Mesenchymal stem cell (in vitro differentiated cells and primary cell): ENCODE measurements at regions not wholly inside any gene's neighbourhood (a gene's known extent, or its start where the extent isn't known, plus 50 kb on each side); places are given as distances from the start of the nearest gene placed in this dataset.
A peak's percentile ranks its signal among the peaks of the same experiment; 100 is the strongest.
"Not testable (repeated sequence)": the region's sequence is repeated elsewhere in the genome, so short reads cannot be mapped to it uniquely, and the experiment has no call there.

ENCODE experiments used
- DNase-seq: peaks from one replicate; pipeline ENCODE4 v3.0.0-alpha.2; 2013
- H2AFZ ChIP-seq: one replicate; pipeline ENCODE4 v1.6.1; 2013; ENCODE audit warnings: low read depth, mild to moderate bottlenecking, control low read depth, inconsistent platforms, low read length, moderate library complexity
- H2AK5ac ChIP-seq: 2 replicates; pipeline ENCODE4 v1.6.1; 2013; ENCODE audit warnings: low read length, moderate library complexity, mild to moderate bottlenecking, inconsistent platforms; ENCODE audit not compliant: severe bottlenecking
- H2BK120ac ChIP-seq: one replicate; pipeline ENCODE4 v1.6.1; 2013; ENCODE audit warnings: low read depth, mild to moderate bottlenecking, inconsistent platforms, low read length, moderate library complexity
- H2BK12ac ChIP-seq, 2 experiments: one replicate each; pipeline ENCODE4 v1.6.1; 2013; ENCODE audit warnings: inconsistent platforms in 2 of 2, low read length in 2 of 2, mild to moderate bottlenecking in 2 of 2, moderate library complexity in 2 of 2, control low read depth in 1 of 2
- H2BK15ac ChIP-seq: one replicate; pipeline ENCODE4 v1.6.1; 2013; ENCODE audit warnings: mild to moderate bottlenecking, low read depth, inconsistent platforms; ENCODE audit not compliant: poor library complexity, severe bottlenecking
- H2BK5ac ChIP-seq: 2 replicates; pipeline ENCODE4 v1.6.1; 2013; ENCODE audit warnings: low read depth, mild to moderate bottlenecking, low read length, control low read depth, inconsistent platforms; ENCODE audit not compliant: poor library complexity, severe bottlenecking
- H3K14ac ChIP-seq, 2 experiments: one replicate each; pipeline ENCODE4 v1.6.1; 2013; ENCODE audit warnings: inconsistent platforms in 2 of 2, low read length in 2 of 2, control low read depth in 1 of 2, mild to moderate bottlenecking in 1 of 2, moderate library complexity in 1 of 2
- H3K18ac ChIP-seq, 2 experiments: one replicate each; pipeline ENCODE4 v1.6.1; 2013; ENCODE audit warnings: inconsistent platforms in 2 of 2, low read length in 2 of 2, control low read depth in 1 of 2, low read depth in 1 of 2, mild to moderate bottlenecking in 1 of 2
- H3K23ac ChIP-seq, 2 experiments: one replicate each; pipeline ENCODE4 v1.6.1; 2013; ENCODE audit warnings: inconsistent platforms in 2 of 2, low read length in 2 of 2, mild to moderate bottlenecking in 2 of 2, moderate library complexity in 2 of 2, control low read depth in 1 of 2
- H3K27ac ChIP-seq: 2 replicates; pipeline ENCODE4 v1.5.1; 2013; ENCODE audit warnings: mild to moderate bottlenecking, moderate library complexity, low read length, control low read depth, inconsistent platforms; ENCODE audit not compliant: poor library complexity, severe bottlenecking
- H3K27me3 ChIP-seq, 2 experiments: 2 replicates each; pipeline versions ENCODE4 v1.6.1 to v1.7.0; 2013; ENCODE audit warnings: low read length in 2 of 2, mild to moderate bottlenecking in 2 of 2, moderate library complexity in 2 of 2, control low read depth in 1 of 2, inconsistent platforms in 1 of 2; ENCODE audit not compliant: control insufficient read depth in 1 of 2, insufficient read depth in 1 of 2
- H3K36me3 ChIP-seq, 2 experiments: 2 replicates each; pipeline versions ENCODE4 v1.6.1 to v1.7.0; 2013; ENCODE audit warnings: low read length in 2 of 2, control low read depth in 1 of 2, inconsistent platforms in 1 of 2, low read depth in 1 of 2, mild to moderate bottlenecking in 1 of 2; ENCODE audit not compliant: insufficient read depth in 2 of 2, control insufficient read depth in 1 of 2
- H3K4ac ChIP-seq, 2 experiments: one replicate each; pipeline ENCODE4 v1.6.1; 2013; ENCODE audit warnings: inconsistent platforms in 2 of 2, low read length in 2 of 2, mild to moderate bottlenecking in 2 of 2, moderate library complexity in 2 of 2, control low read depth in 1 of 2, low read depth in 1 of 2
- H3K4me1 ChIP-seq: 2 replicates; pipeline ENCODE4 v1.6.1; 2013; ENCODE audit warnings: low read depth, low read length, control low read depth; ENCODE audit not compliant: control insufficient read depth, insufficient read depth
- H3K4me2 ChIP-seq: 2 replicates; pipeline ENCODE4 v1.6.1; 2013; ENCODE audit warnings: low read length, mild to moderate bottlenecking, inconsistent platforms; ENCODE audit not compliant: poor library complexity, severe bottlenecking
- H3K4me3 ChIP-seq, 2 experiments: 2 replicates each; pipeline versions ENCODE4 v1.5.1 to v1.7.0; 2013; ENCODE audit warnings: low read length in 2 of 2, mild to moderate bottlenecking in 2 of 2, control low read depth in 1 of 2, low read depth in 1 of 2; ENCODE audit not compliant: insufficient read depth in 1 of 2
- H3K79me1 ChIP-seq: replicated peaks from 2 replicates; pipeline ENCODE4 v1.6.1; 2013; ENCODE audit warnings: mild to moderate bottlenecking, control low read depth, low read length, inconsistent platforms; ENCODE audit not compliant: poor library complexity, severe bottlenecking
- H3K9ac ChIP-seq: 2 replicates; pipeline ENCODE4 v1.7.0; 2013; ENCODE audit warnings: mild to moderate bottlenecking, low read length, moderate library complexity
- H3K9me3 ChIP-seq: 2 replicates; pipeline ENCODE4 v1.7.0; 2013; ENCODE audit warnings: mild to moderate bottlenecking, low read length; ENCODE audit not compliant: control insufficient read depth
- H4K8ac ChIP-seq: one replicate; pipeline ENCODE4 v1.6.1; 2013; ENCODE audit warnings: inconsistent platforms, mild to moderate bottlenecking, low read length, moderate library complexity
- H4K91ac ChIP-seq: one replicate; pipeline ENCODE4 v1.6.1; 2013; ENCODE audit warnings: mild to moderate bottlenecking, low read length, inconsistent platforms
- whole genome bisulfite sequencing: methylation state at CpG from one replicate; pipeline ENCODE4 v1.1.7; 2013; ENCODE audit warnings: mixed read lengths; 5-methylcytosine and 5-hydroxymethylcytosine counted together

- H3K4me1 ChIP-seq, H3K79me1 ChIP-seq, H3K27me3 ChIP-seq, H2AFZ ChIP-seq, H3K27ac ChIP-seq, H2BK120ac ChIP-seq, DNase-seq, H3K4me2 ChIP-seq, H3K9me3 ChIP-seq, H3K14ac ChIP-seq, H3K36me3 ChIP-seq, H3K4me3 ChIP-seq, H2BK5ac ChIP-seq, H3K18ac ChIP-seq, H3K23ac ChIP-seq, H2AK5ac ChIP-seq, H2BK15ac ChIP-seq, H4K91ac ChIP-seq, H3K9ac ChIP-seq, H4K8ac ChIP-seq, H2BK12ac ChIP-seq, H3K4ac ChIP-seq: not testable (repeated sequence)
- WGBS, result 92% methylated on average over 3 of the region's 4 CpGs
These were observed 127.5 kb upstream of the CACNA2D1 start for GRCh38 chr7:82571047-82571446.

- Histone ChIP-seq H2BK5ac (no peak overlapping the region), H3K18ac (no peak overlapping the region), H3K4me3 (no peak overlapping the region), H3K36me3 (no peaks in the 10 kb centered on the region), H2AK5ac (no peak overlapping the region), H3K4me2 (no peak overlapping the region), H4K8ac (no peak overlapping the region), H3K4ac (no peak overlapping the region), H3K27me3 (no peaks in the 10 kb centered on the region), H2BK15ac (no peak overlapping the region), H3K9me3 (no peaks in the 10 kb centered on the region), H4K91ac (no peak overlapping the region), H3K14ac (no peak overlapping the region), H3K79me1 (no peaks in the 10 kb centered on the region), H3K9ac (peak overlapping the region; percentile 36), H2AFZ (no peak overlapping the region), H3K4me1 (no peaks in the 10 kb centered on the region), H3K27ac (no peak overlapping the region), H3K23ac (no peak overlapping the region), H2BK12ac (no peak overlapping the region), H2BK120ac (no peak overlapping the region)
- WGBS, result no CpG with 5 or more reads among the region's 2 CpGs
- no peak for DNase-seq
These were observed 124.3 kb upstream of the CACNA2D1 start for GRCh38 chr7:82567841-82568240.

- H3K18ac ChIP-seq, result no peak overlapping the region
- H3K9me3 ChIP-seq, result no peaks in the 10 kb centered on the region
- H2BK120ac ChIP-seq, result no peak overlapping the region
- no peak overlapping the region for H3K23ac ChIP-seq
- H2BK5ac ChIP-seq, result no peak overlapping the region
- no peak overlapping the region for H2AK5ac ChIP-seq
- DNase-seq, result peak; percentile 12
- H3K79me1 ChIP-seq, result no peaks in the 10 kb centered on the region
- H2BK12ac ChIP-seq, result no peak overlapping the region
- H3K36me3 ChIP-seq, result no peaks in the 10 kb centered on the region
- no peak overlapping the region for H2AFZ ChIP-seq
- no peak overlapping the region for H3K4me2 ChIP-seq
- no peak overlapping the region for H4K8ac ChIP-seq
- H3K4me3 ChIP-seq, result no peak overlapping the region
- no peak overlapping the region for H4K91ac ChIP-seq
- H3K27me3 ChIP-seq, result no peaks in the 10 kb centered on the region
- peaks cover under 1% of the 10 kb centered on the region for H3K4me1 ChIP-seq
- WGBS, result 85% methylated on average over 1 of the region's 2 CpGs
- H3K4ac ChIP-seq, result no peak overlapping the region
- no peak overlapping the region for H2BK15ac ChIP-seq
- H3K9ac ChIP-seq, result peak overlapping the region; percentile 36
- H3K27ac ChIP-seq, result no peak overlapping the region
- H3K14ac ChIP-seq, result no peak overlapping the region
These were observed 123.8 kb upstream of the CACNA2D1 start for GRCh38 chr7:82567356-82567755.

GRCh38 chr7:82566752-82567151, 123.2 kb upstream of the CACNA2D1 start:
- no CpG with 5 or more reads among the region's 1 CpG for WGBS
- Histone ChIP-seq H3K23ac (no peak overlapping the region), H2BK15ac (no peak overlapping the region), H3K27ac (no peak overlapping the region), H3K9me3 (no peaks in the 10 kb centered on the region), H3K27me3 (no peaks in the 10 kb centered on the region), H3K36me3 (no peaks in the 10 kb centered on the region), H3K79me1 (no peaks in the 10 kb centered on the region), H2AK5ac (no peak overlapping the region), H2BK12ac (no peak overlapping the region), H2BK5ac (no peak overlapping the region), H3K4ac (no peak overlapping the region), H2BK120ac (no peak overlapping the region), H3K4me1 (peaks cover 3% of the 10 kb centered on the region), H2AFZ (no peak overlapping the region), H4K8ac (no peak overlapping the region), H3K14ac (no peak overlapping the region), H3K9ac (no peak overlapping the region), H3K18ac (no peak overlapping the region), H3K4me2 (no peak overlapping the region), H3K4me3 (no peak overlapping the region), H4K91ac (no peak overlapping the region)
- no peak for DNase-seq
